Fibroblast of lung (primary cell): ENCODE measurements at regions not wholly inside any gene's neighbourhood (a gene's known extent, or its start where the extent isn't known, plus 50 kb on each side); places are given as distances from the start of the nearest gene placed in this dataset.

ENCODE experiments used
- DNase-seq, 2 donors: peaks; one replicate each; pipeline versions ENCODE4 v3.0.0 to v3.0.0-alpha.2; 2010; ENCODE audit warnings: low read depth in 2 of 2
- H2AFZ ChIP-seq: 2 replicates; pipeline ENCODE4 v1.5.1; 2012; ENCODE audit warnings: low read length, control low read depth, inconsistent platforms
- H3K27ac ChIP-seq: 2 replicates; pipeline ENCODE4 v1.5.1; 2011; ENCODE audit warnings: low read length, control low read depth; ENCODE audit not compliant: insufficient read depth
- H3K27me3 ChIP-seq: 2 replicates; pipeline ENCODE4 v1.5.1; 2011; ENCODE audit warnings: mild to moderate bottlenecking, low read length; ENCODE audit not compliant: control insufficient read depth, insufficient read depth
- H3K36me3 ChIP-seq: 2 replicates; pipeline ENCODE4 v1.5.1; 2011; ENCODE audit warnings: low read length; ENCODE audit not compliant: control insufficient read depth, insufficient read depth
- H3K4me1 ChIP-seq: 2 replicates; pipeline ENCODE4 v1.5.1; 2011; ENCODE audit warnings: low read length; ENCODE audit not compliant: control insufficient read depth, insufficient read depth; ENCODE audit errors: extremely low read depth
- H3K4me2 ChIP-seq: 2 replicates; pipeline ENCODE4 v1.5.1; 2011; ENCODE audit warnings: low read length, control low read depth; ENCODE audit not compliant: insufficient read depth; ENCODE audit errors: extremely low read depth
- H3K4me3 ChIP-seq, 4 experiments: fragments of 200-600 bp in 1 of 4; sonication (generic) in 1 of 4; replicated peaks in 1 of 4; 2 replicates each; pipeline ENCODE4 v1.5.1; 2011 to 2016; ENCODE audit warnings: low read length in 4 of 4, low read depth in 3 of 4, mild to moderate bottlenecking in 3 of 4, control low read depth in 2 of 4, inconsistent platforms in 1 of 4, mixed read lengths in 1 of 4; ENCODE audit not compliant: insufficient read depth in 1 of 4; ENCODE audit errors: control extremely low read depth in 1 of 4
- H3K79me2 ChIP-seq: 2 replicates; pipeline ENCODE4 v1.5.1; 2012; ENCODE audit warnings: mild to moderate bottlenecking, low read length, inconsistent platforms; ENCODE audit not compliant: control insufficient read depth, insufficient read depth
- H3K9ac ChIP-seq: 2 replicates; pipeline ENCODE4 v1.5.1; 2011; ENCODE audit warnings: mild to moderate bottlenecking, low read length, control low read depth; ENCODE audit not compliant: insufficient read depth
- H3K9me3 ChIP-seq: 2 replicates; pipeline ENCODE4 v1.5.1; 2012; ENCODE audit warnings: low read depth, low read length; ENCODE audit not compliant: control insufficient read depth, insufficient read depth
- H4K20me1 ChIP-seq: 2 replicates; pipeline ENCODE4 v1.5.1; 2011; ENCODE audit warnings: low read length; ENCODE audit not compliant: control insufficient read depth, insufficient read depth; ENCODE audit errors: extremely low read depth
- EZH2 ChIP-seq: IDR thresholded peaks from 2 replicates; pipeline ENCODE4 v1.5.1; 2012; ENCODE audit warnings: low read length, control low read depth, mild to moderate bottlenecking; ENCODE audit errors: missing control alignments
- TF ChIP-seq, protein P1 (sequence below), 2 donors: IDR thresholded peaks in 1 of 2; conservative IDR thresholded peaks in 1 of 2; 1 replicate in 1 of 2; 2 replicates in 1 of 2; pipeline ENCODE4 v1.5.1; 2011 to 2012; ENCODE audit warnings: low read length in 2 of 2, control low read depth in 1 of 2, inconsistent platforms in 1 of 2, low read depth in 1 of 2, mild to moderate bottlenecking in 1 of 2

DNA sequence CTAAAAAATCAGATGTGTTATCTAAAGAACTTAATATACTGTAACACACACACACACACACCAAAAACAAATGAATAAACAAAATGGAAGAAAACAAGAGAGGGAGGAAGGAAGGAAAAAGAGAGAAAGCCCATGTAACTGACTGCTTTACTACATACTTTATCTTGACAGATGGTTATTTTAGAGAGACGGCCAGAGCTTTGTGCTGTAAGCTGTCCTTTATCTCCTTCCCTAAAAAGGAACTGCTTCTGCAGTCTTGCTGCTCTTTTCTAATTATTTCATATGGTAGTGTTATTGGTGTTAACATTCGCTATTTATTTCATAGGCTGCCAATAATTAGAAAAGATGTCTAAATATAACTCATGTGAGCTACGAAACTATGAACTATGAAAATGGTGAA, 1384.6 kb downstream of the MRPL39 start:
- Histone ChIP-seq H3K36me3 (no peaks in the 10 kb centered on the region), H3K27ac (no peak overlapping the region), H3K4me3 (no peak overlapping the region), H3K27me3 (no peaks in the 10 kb centered on the region), H3K9ac (no peak overlapping the region), H3K4me2 (no peak overlapping the region), H3K79me2 (no peaks in the 10 kb centered on the region), H2AFZ (no peak overlapping the region), H3K9me3 (no peaks in the 10 kb centered on the region), H3K4me1 (no peaks in the 10 kb centered on the region), H4K20me1 (no peaks in the 10 kb centered on the region)
- no peak for TF ChIP-seq EZH2
- TF ChIP-seq, protein P1, sequence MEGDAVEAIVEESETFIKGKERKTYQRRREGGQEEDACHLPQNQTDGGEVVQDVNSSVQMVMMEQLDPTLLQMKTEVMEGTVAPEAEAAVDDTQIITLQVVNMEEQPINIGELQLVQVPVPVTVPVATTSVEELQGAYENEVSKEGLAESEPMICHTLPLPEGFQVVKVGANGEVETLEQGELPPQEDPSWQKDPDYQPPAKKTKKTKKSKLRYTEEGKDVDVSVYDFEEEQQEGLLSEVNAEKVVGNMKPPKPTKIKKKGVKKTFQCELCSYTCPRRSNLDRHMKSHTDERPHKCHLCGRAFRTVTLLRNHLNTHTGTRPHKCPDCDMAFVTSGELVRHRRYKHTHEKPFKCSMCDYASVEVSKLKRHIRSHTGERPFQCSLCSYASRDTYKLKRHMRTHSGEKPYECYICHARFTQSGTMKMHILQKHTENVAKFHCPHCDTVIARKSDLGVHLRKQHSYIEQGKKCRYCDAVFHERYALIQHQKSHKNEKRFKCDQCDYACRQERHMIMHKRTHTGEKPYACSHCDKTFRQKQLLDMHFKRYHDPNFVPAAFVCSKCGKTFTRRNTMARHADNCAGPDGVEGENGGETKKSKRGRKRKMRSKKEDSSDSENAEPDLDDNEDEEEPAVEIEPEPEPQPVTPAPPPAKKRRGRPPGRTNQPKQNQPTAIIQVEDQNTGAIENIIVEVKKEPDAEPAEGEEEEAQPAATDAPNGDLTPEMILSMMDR (conservative IDR thresholded peaks at IDR 0.05 in 1 of 2, IDR thresholded peaks at IDR 0.05 in 1 of 2; ENCODE audit: low read depth in 1 of 2, low read length in 2 of 2) = no peak
- DNase-seq = no peak

DNA sequence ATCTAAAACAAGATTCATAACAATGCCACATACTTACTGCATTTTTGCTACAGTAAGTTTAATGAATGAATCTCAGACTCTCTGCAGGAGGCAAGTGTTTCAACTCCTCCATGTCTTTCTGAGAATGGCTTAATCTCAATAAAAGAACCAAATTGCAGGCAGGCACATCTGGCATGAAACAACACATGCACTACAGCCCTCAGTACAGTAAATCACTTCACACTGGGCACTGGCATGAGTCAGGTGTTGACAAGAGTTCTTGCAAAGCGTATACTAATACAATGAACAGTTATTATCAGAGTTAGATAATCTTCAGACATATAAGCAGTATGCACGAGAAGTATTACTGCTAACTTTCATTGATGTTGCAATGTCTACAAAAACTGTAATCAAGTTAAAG, 1386.8 kb downstream of the MRPL39 start:
- H2AFZ ChIP-seq = no peak overlapping the region
- H3K4me1 ChIP-seq = no peaks in the 10 kb centered on the region
- H3K9ac ChIP-seq = no peak overlapping the region
- TF ChIP-seq EZH2 = no peak
- TF ChIP-seq, protein P1 (conservative IDR thresholded peaks at IDR 0.05 in 1 of 2, IDR thresholded peaks at IDR 0.05 in 1 of 2; ENCODE audit: low read depth in 1 of 2, low read length in 2 of 2) = no peak
- no peaks in the 10 kb centered on the region for H3K9me3 ChIP-seq
- no peak overlapping the region for H3K4me3 ChIP-seq
- no peaks in the 10 kb centered on the region for H3K79me2 ChIP-seq
- no peak overlapping the region for H3K27ac ChIP-seq
- no peaks in the 10 kb centered on the region for H4K20me1 ChIP-seq
- DNase-seq = no peak
- no peaks in the 10 kb centered on the region for H3K27me3 ChIP-seq
- no peak overlapping the region for H3K4me2 ChIP-seq
- H3K36me3 ChIP-seq = no peaks in the 10 kb centered on the region

DNA sequence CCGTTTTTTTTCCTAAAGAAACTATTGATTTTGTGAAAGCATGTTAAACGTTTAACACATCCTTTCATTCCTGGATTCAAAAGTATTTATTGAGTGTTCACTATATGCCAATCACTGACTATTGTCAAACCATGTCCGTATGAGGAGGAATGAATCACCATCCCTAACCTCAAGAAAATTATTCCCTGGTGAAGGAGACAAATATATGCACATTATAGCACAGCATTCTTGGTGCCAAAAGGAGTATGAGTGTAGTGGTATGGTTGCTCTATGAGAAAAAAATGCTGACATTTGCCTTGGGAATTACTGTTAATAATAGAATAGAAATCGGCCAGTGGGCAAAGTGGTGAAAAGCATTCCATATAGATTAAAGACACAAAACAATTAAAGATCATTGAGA, 1390.1 kb downstream of the MRPL39 start:
- H3K27ac ChIP-seq = no peak overlapping the region
- no peak overlapping the region for H2AFZ ChIP-seq
- H3K4me2 ChIP-seq = no peak overlapping the region
- H3K79me2 ChIP-seq = no peaks in the 10 kb centered on the region
- no peak overlapping the region for H3K4me3 ChIP-seq
- peak in 1 of 2 donors; percentile 1 for DNase-seq
- H4K20me1 ChIP-seq = no peaks in the 10 kb centered on the region
- H3K4me1 ChIP-seq = no peaks in the 10 kb centered on the region
- TF ChIP-seq, protein P1 (conservative IDR thresholded peaks at IDR 0.05 in 1 of 2, IDR thresholded peaks at IDR 0.05 in 1 of 2; ENCODE audit: low read depth in 1 of 2, low read length in 2 of 2) = no peak
- TF ChIP-seq EZH2 = no peak
- H3K9me3 ChIP-seq = no peaks in the 10 kb centered on the region
- no peak overlapping the region for H3K9ac ChIP-seq
- no peaks in the 10 kb centered on the region for H3K27me3 ChIP-seq
- no peaks in the 10 kb centered on the region for H3K36me3 ChIP-seq
